ENCODE measurements at regions not wholly inside any gene's neighbourhood (a gene's known extent, or its start where the extent isn't known, plus 50 kb on each side); places are given as distances from the start of the nearest gene placed in this dataset.

- DNase-seq: no peak
- ATAC-seq (ENCODE audit: poor library complexity): no peak
- intact Hi-C loops (cut with DNase I): no loop called here
Observed at GRCh38 chr15:85847031-85847430, 52.3 kb upstream of the KLHL25 start.

GRCh38 chr15:85849946-85850345 lies 55.2 kb upstream of the KLHL25 start:
- DNase-seq (no peak), ATAC-seq (ENCODE audit: poor library complexity) (no peak)
- intact Hi-C loops (cut with DNase I): no loop called here

GRCh38 chr15:85852969-85853368 lies 58.2 kb upstream of the KLHL25 start:
- ATAC-seq (ENCODE audit: poor library complexity) (no peak), DNase-seq (no peak)
- intact Hi-C loops (cut with DNase I): no loop called here

- ATAC-seq (ENCODE audit: poor library complexity) (peak; percentile 68), DNase-seq (no peak)
- intact Hi-C loops (cut with DNase I): no loop called here
Observed at GRCh38 chr15:85854345-85855097, 59.8 kb upstream of the KLHL25 start.

GRCh38 chr15:85858586-85859375 lies 64.1 kb upstream of the KLHL25 start:
- DNase-seq (peak; percentile 73), ATAC-seq (ENCODE audit: poor library complexity) (peak; percentile 87)
- intact Hi-C loops (cut with DNase I): no loop called here

- DNase-seq (no peak), ATAC-seq (ENCODE audit: poor library complexity) (no peak)
- intact Hi-C loops (cut with DNase I): no loop called here
Observed at GRCh38 chr15:85859671-85860070, 64.9 kb upstream of the KLHL25 start.

GRCh38 chr15:85860394-85861161 lies 65.9 kb upstream of the KLHL25 start:
- ATAC-seq (ENCODE audit: poor library complexity) (no peak), DNase-seq (no peak)
- intact Hi-C loops (cut with DNase I): no loop called here

GRCh38 chr15:85865070-85865684 lies 70.5 kb upstream of the KLHL25 start:
- intact Hi-C loops (cut with DNase I): no loop called here
- DNase-seq (peak; percentile 53), ATAC-seq (ENCODE audit: poor library complexity) (peak; percentile 68)

GRCh38 chr15:85867250-85867649 lies 72.5 kb upstream of the KLHL25 start:
- DNase-seq (no peak), ATAC-seq (ENCODE audit: poor library complexity) (no peak)
- intact Hi-C loops (cut with DNase I): no loop called here

- ATAC-seq (ENCODE audit: poor library complexity): no peak
- DNase-seq: no peak
- intact Hi-C loops (cut with DNase I): no loop called here
Observed at GRCh38 chr15:85869124-85869523, 74.4 kb upstream of the KLHL25 start.

GRCh38 chr15:85870216-85871014 lies 75.7 kb upstream of the KLHL25 start:
- ATAC-seq (ENCODE audit: poor library complexity) (no peak), DNase-seq (no peak)
- intact Hi-C loops (cut with DNase I): no loop called here

- intact Hi-C loops (cut with DNase I): no loop called here
- ATAC-seq (ENCODE audit: poor library complexity) (no peak), DNase-seq (no peak)
Observed at GRCh38 chr15:85871545-85871944, 76.8 kb upstream of the KLHL25 start.

- ATAC-seq (ENCODE audit: poor library complexity) (no peak), DNase-seq (no peak)
- intact Hi-C loops (cut with DNase I): no loop called here
Observed at GRCh38 chr15:85872125-85872524, 77.4 kb upstream of the KLHL25 start.

- DNase-seq (no peak), ATAC-seq (ENCODE audit: poor library complexity) (no peak)
- intact Hi-C loops (cut with DNase I): no loop called here
Observed at GRCh38 chr15:85874236-85874635, 79.5 kb upstream of the KLHL25 start.

- intact Hi-C loops (cut with DNase I): no loop called here
- DNase-seq: no peak
- no peak for ATAC-seq (ENCODE audit: poor library complexity)
Observed at GRCh38 chr15:85875756-85876155, 81.0 kb upstream of the KLHL25 start.

GRCh38 chr15:85878828-85879225 lies 84.1 kb upstream of the KLHL25 start:
- DNase-seq (no peak), ATAC-seq (ENCODE audit: poor library complexity) (no peak)
- intact Hi-C loops (cut with DNase I): no loop called here

- DNase-seq: no peak
- intact Hi-C loops (cut with DNase I): no loop called here
- ATAC-seq (ENCODE audit: poor library complexity): no peak
Observed at GRCh38 chr15:85879334-85880163, 84.8 kb upstream of the KLHL25 start.

All from Right ventricle myocardium superior (tissue), 1 donor.